HL-60 (cell line): ENCODE measurements at regions not wholly inside any gene's neighbourhood (a gene's known extent, or its start where the extent isn't known, plus 50 kb on each side); places are given as distances from the start of the nearest gene placed in this dataset.

Experiments used
- DNase-seq, 2 experiments: peaks; one replicate each; pipeline ENCODE4 v3.0.0-alpha.2; 2010 to 2020; ENCODE audit warnings: low read depth in 1 of 2, low spot score in 1 of 2
- H3K27ac ChIP-seq: fragments of 250-450 bp; sonication (Bioruptor Pico); replicated peaks from 2 replicates; pipeline ENCODE4 v1.5.1; 2020; ENCODE audit warnings: mild to moderate bottlenecking, moderate library complexity
- H3K27me3 ChIP-seq: fragments of 250-450 bp; sonication (Bioruptor Pico); 2 replicates; pipeline ENCODE4 v1.5.1; 2021; ENCODE audit warnings: mild to moderate bottlenecking, moderate library complexity; ENCODE audit not compliant: insufficient read depth, poor library complexity, severe bottlenecking
- H3K4me3 ChIP-seq: replicated peaks from 2 replicates; pipeline ENCODE4 v1.5.1; 2011; ENCODE audit warnings: mild to moderate bottlenecking, control low read depth, low read length; ENCODE audit not compliant: insufficient read depth
- GABPA ChIP-seq: IDR thresholded peaks from 2 replicates; pipeline ENCODE4 v1.6.1; 2012; ENCODE audit warnings: low read depth
- POLR2AphosphoS5 ChIP-seq: IDR thresholded peaks from 2 replicates; pipeline ENCODE4 v1.6.1; 2012; ENCODE audit warnings: low read depth
- SPI1 ChIP-seq: IDR thresholded peaks from 2 replicates; pipeline ENCODE4 v1.6.1; 2012; ENCODE audit warnings: low read depth, mild to moderate bottlenecking, borderline replicate concordance
- TF ChIP-seq, protein P1 (sequence below): IDR thresholded peaks from one replicate; pipeline ENCODE4 v1.5.1; 2011; ENCODE audit warnings: low read length, control low read depth, inconsistent platforms; ENCODE audit not compliant: insufficient read depth
- TF ChIP-seq, protein P2 (sequence below): IDR thresholded peaks from 2 replicates; pipeline ENCODE4 v1.6.1; 2012; ENCODE audit warnings: low read depth; ENCODE audit not compliant: insufficient replicate concordance

DNA sequence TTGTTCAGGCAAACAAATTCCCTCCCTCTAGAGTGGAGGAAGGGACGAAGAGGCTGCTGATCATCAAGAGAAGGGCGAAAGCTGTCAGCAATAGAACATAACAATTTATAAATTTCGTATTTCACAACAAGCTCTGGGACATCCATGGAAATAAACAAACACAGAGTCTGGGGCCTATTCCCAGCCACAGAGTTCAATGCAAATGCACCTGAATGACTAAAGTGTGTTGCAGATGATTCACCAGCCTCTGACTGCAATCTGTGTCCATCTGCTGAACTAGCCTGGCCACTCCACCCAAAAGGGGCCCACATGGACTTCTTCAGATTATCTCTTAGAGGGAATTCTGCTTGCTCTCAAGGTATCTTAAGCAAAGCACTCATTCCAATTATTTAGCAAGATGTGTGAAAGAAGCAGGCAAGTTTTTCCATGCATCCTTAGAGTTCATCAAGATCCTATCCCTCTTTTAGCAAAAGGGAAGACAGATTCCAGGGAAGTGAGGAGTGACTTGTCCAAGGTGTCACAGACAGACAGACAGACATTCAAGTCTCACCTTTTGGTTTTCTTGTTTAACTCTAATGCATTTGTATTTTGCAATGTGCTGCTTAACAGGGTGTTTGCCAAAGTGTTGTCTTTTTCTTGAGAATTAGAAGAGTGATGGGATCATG is 307.8 kb upstream of the PAPPA start:
- TF ChIP-seq GABPA (no peak), SPI1 (no peak), POLR2AphosphoS5 (no peak)
- TF ChIP-seq, protein P1, sequence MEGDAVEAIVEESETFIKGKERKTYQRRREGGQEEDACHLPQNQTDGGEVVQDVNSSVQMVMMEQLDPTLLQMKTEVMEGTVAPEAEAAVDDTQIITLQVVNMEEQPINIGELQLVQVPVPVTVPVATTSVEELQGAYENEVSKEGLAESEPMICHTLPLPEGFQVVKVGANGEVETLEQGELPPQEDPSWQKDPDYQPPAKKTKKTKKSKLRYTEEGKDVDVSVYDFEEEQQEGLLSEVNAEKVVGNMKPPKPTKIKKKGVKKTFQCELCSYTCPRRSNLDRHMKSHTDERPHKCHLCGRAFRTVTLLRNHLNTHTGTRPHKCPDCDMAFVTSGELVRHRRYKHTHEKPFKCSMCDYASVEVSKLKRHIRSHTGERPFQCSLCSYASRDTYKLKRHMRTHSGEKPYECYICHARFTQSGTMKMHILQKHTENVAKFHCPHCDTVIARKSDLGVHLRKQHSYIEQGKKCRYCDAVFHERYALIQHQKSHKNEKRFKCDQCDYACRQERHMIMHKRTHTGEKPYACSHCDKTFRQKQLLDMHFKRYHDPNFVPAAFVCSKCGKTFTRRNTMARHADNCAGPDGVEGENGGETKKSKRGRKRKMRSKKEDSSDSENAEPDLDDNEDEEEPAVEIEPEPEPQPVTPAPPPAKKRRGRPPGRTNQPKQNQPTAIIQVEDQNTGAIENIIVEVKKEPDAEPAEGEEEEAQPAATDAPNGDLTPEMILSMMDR: no peak
- TF ChIP-seq, protein P2, sequence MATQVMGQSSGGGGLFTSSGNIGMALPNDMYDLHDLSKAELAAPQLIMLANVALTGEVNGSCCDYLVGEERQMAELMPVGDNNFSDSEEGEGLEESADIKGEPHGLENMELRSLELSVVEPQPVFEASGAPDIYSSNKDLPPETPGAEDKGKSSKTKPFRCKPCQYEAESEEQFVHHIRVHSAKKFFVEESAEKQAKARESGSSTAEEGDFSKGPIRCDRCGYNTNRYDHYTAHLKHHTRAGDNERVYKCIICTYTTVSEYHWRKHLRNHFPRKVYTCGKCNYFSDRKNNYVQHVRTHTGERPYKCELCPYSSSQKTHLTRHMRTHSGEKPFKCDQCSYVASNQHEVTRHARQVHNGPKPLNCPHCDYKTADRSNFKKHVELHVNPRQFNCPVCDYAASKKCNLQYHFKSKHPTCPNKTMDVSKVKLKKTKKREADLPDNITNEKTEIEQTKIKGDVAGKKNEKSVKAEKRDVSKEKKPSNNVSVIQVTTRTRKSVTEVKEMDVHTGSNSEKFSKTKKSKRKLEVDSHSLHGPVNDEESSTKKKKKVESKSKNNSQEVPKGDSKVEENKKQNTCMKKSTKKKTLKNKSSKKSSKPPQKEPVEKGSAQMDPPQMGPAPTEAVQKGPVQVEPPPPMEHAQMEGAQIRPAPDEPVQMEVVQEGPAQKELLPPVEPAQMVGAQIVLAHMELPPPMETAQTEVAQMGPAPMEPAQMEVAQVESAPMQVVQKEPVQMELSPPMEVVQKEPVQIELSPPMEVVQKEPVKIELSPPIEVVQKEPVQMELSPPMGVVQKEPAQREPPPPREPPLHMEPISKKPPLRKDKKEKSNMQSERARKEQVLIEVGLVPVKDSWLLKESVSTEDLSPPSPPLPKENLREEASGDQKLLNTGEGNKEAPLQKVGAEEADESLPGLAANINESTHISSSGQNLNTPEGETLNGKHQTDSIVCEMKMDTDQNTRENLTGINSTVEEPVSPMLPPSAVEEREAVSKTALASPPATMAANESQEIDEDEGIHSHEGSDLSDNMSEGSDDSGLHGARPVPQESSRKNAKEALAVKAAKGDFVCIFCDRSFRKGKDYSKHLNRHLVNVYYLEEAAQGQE: no peak
- H3K27ac ChIP-seq: no peak overlapping the region
- DNase-seq: no peak
- H3K27me3 ChIP-seq: no peaks in the 10 kb centered on the region
- no peak overlapping the region for H3K4me3 ChIP-seq

DNA sequence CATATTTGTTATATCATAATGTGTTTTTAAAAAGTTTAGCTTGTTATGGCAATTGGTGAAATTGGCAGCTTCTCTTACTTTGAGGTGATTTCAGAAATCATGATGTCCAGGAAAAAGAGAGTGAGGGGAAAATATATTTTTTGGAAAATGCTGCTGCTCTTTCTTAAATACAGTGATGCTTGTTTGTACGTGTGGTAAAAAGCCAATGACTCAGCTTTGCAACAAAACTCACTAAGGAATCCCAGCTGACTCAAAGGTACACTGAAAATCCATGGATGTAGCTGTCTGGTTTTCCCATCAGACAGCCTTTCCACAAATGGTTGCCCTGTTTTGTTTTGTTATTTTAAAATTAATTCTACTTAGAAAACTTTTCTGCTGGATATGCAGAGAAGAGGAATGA is 306.4 kb upstream of the PAPPA start:
- TF ChIP-seq GABPA: no peak
- no peak for TF ChIP-seq SPI1
- no peak for TF ChIP-seq POLR2AphosphoS5
- TF ChIP-seq, protein P1: no peak
- TF ChIP-seq, protein P2: no peak
- H3K27me3 ChIP-seq: no peaks in the 10 kb centered on the region
- no peak overlapping the region for H3K4me3 ChIP-seq
- no peak overlapping the region for H3K27ac ChIP-seq
- DNase-seq: no peak

DNA sequence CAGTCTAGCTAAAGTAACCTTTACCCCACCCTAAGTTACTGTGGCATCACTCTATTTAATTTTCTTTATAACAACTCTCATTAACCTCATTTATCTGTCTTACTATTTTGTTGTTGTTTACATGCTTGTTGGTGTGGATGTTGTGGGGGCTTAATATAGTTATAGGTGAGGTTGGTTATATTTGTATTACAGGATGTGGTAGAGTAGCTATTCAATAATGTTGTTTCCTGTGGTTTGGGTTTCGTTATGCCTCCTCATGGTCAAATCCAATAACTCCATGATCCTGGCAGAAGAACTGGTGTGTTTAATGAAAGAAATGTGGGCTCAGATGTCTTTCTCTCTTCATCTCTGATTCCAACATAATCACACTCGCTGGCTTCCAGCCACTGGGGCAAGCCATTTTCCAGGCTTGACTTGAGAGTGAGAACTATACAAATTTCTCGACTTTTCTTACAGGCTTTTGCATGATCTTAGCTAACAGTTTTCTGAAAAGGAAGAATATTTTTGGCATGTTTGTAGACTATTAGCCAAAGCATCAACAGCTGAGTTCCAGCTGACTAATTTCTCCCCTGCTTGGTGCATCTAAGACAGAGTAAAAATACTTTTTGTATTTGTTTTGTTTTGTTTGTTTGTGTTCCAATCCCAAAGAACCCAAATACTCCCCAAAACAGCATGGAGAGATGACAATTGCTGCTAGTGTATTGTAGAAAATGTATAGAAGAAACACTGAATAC is 303.7 kb upstream of the PAPPA start:
- no peak overlapping the region for H3K4me3 ChIP-seq
- H3K27ac ChIP-seq: no peak overlapping the region
- TF ChIP-seq SPI1 (no peak), POLR2AphosphoS5 (no peak), GABPA (no peak)
- TF ChIP-seq, protein P2: no peak
- TF ChIP-seq, protein P1: no peak
- no peak for DNase-seq
- no peaks in the 10 kb centered on the region for H3K27me3 ChIP-seq
